ENCODE measurements at regions not wholly inside any gene's neighbourhood (a gene's known extent, or its start where the extent isn't known, plus 50 kb on each side); places are given as distances from the start of the nearest gene placed in this dataset.

DNA sequence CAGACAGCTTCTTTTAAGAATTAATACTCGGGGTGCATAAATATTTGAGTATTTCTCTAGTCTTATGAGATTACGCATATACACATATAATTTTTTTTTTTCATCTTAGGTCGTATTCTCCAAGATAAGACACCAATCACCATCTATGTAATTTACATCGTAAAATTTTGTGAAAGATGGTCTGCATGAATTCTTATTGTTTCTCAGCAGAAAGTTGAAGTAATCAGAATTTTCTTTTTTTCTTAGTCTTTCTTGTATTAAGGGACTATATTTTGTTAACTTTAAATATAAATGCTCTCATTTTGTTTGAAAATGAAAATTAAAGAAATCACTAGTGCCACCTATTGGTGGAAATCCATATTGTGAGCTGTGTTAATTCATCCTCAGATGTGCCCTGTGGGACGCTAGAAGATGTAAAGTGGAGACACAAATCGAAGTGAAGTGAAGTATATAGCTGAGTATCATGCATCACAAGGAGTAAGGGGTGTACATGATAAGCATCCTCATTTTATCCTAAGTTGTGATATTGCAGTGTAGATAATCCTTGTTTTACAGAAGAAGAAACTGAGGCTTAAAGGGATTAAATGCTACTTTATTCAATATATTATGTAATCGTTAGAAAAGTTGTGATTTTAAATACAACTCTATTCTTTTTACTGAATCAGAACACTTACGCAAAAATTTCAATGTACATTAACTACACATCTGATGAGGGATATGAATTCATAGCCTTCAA is 2084.3 kb downstream of the LRRC4C start:
- TF ChIP-seq SIN3A (IDR thresholded peaks at IDR 0.05; ENCODE audit: borderline replicate concordance, insufficient read depth, low read depth, low read length) (no peak), POLR2AphosphoS5 (IDR thresholded peaks at IDR 0.05; ENCODE audit: low read depth, low read length) (no peak)
- TF ChIP-seq, protein P1, sequence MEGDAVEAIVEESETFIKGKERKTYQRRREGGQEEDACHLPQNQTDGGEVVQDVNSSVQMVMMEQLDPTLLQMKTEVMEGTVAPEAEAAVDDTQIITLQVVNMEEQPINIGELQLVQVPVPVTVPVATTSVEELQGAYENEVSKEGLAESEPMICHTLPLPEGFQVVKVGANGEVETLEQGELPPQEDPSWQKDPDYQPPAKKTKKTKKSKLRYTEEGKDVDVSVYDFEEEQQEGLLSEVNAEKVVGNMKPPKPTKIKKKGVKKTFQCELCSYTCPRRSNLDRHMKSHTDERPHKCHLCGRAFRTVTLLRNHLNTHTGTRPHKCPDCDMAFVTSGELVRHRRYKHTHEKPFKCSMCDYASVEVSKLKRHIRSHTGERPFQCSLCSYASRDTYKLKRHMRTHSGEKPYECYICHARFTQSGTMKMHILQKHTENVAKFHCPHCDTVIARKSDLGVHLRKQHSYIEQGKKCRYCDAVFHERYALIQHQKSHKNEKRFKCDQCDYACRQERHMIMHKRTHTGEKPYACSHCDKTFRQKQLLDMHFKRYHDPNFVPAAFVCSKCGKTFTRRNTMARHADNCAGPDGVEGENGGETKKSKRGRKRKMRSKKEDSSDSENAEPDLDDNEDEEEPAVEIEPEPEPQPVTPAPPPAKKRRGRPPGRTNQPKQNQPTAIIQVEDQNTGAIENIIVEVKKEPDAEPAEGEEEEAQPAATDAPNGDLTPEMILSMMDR (IDR thresholded peaks at IDR 0.05): peak; percentile 63; the same call in 1 of the 2 replicates
- TF ChIP-seq, protein P2, sequence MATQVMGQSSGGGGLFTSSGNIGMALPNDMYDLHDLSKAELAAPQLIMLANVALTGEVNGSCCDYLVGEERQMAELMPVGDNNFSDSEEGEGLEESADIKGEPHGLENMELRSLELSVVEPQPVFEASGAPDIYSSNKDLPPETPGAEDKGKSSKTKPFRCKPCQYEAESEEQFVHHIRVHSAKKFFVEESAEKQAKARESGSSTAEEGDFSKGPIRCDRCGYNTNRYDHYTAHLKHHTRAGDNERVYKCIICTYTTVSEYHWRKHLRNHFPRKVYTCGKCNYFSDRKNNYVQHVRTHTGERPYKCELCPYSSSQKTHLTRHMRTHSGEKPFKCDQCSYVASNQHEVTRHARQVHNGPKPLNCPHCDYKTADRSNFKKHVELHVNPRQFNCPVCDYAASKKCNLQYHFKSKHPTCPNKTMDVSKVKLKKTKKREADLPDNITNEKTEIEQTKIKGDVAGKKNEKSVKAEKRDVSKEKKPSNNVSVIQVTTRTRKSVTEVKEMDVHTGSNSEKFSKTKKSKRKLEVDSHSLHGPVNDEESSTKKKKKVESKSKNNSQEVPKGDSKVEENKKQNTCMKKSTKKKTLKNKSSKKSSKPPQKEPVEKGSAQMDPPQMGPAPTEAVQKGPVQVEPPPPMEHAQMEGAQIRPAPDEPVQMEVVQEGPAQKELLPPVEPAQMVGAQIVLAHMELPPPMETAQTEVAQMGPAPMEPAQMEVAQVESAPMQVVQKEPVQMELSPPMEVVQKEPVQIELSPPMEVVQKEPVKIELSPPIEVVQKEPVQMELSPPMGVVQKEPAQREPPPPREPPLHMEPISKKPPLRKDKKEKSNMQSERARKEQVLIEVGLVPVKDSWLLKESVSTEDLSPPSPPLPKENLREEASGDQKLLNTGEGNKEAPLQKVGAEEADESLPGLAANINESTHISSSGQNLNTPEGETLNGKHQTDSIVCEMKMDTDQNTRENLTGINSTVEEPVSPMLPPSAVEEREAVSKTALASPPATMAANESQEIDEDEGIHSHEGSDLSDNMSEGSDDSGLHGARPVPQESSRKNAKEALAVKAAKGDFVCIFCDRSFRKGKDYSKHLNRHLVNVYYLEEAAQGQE (IDR thresholded peaks at IDR 0.05; ENCODE audit: insufficient read depth in 1 of 2, low read depth in 2 of 2, low read length in 1 of 2): no peak

All from Panc1 (cell line).